ENCODE measurements at regions not wholly inside any gene's neighbourhood (a gene's known extent, or its start where the extent isn't known, plus 50 kb on each side); places are given as distances from the start of the nearest gene placed in this dataset.

DNA sequence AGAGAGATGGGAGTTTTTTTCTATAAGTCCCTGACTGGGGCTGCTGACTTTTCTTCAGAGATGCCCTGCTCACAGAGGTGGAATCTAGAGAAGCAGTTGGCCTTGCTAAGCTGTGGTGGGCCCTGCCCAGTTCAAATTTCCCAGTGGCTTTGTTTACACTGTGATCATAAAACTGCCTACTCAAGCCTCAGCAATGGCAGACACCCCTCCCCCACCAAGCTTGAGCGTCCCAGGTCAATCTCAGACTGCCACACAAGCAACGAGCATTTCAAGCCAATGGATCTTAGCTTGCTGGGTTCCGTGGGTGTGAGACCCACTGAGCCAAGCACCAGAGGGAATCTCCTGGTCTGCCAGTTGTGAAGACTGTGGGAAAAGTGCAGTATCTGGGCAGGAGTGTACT, 199.8 kb upstream of the WDFY3 start:
- DNase-seq (ENCODE audit: extremely low spot score), result no peak
- Histone ChIP-seq H3K4me1 (no peaks in the 10 kb centered on the region), H3K36me3 (no peaks in the 10 kb centered on the region), H3K4me3 (no peak overlapping the region), H3K9me3 (no peaks in the 10 kb centered on the region), H3K27ac (replicated peaks in 1 of 4) (no peak overlapping the region), H3K27me3 (no peaks in the 10 kb centered on the region)
- TF ChIP-seq, protein P1, sequence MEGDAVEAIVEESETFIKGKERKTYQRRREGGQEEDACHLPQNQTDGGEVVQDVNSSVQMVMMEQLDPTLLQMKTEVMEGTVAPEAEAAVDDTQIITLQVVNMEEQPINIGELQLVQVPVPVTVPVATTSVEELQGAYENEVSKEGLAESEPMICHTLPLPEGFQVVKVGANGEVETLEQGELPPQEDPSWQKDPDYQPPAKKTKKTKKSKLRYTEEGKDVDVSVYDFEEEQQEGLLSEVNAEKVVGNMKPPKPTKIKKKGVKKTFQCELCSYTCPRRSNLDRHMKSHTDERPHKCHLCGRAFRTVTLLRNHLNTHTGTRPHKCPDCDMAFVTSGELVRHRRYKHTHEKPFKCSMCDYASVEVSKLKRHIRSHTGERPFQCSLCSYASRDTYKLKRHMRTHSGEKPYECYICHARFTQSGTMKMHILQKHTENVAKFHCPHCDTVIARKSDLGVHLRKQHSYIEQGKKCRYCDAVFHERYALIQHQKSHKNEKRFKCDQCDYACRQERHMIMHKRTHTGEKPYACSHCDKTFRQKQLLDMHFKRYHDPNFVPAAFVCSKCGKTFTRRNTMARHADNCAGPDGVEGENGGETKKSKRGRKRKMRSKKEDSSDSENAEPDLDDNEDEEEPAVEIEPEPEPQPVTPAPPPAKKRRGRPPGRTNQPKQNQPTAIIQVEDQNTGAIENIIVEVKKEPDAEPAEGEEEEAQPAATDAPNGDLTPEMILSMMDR (IDR thresholded peaks at IDR 0.05), result no peak
- TF ChIP-seq EP300 (IDR thresholded peaks at IDR 0.05) (no peak), POLR2A (IDR thresholded peaks at IDR 0.05; ENCODE audit: low read depth) (no peak), POLR2AphosphoS5 (IDR thresholded peaks at IDR 0.05) (no peak)
- intact Hi-C loops (cut with DNase I), result no loop called here
- 100% methylated on average over 1 of the region's 3 CpGs for WGBS

- Histone ChIP-seq H3K27ac (replicated peaks in 1 of 4) (no peak overlapping the region), H3K27me3 (no peaks in the 10 kb centered on the region), H3K4me3 (no peak overlapping the region), H3K9me3 (no peaks in the 10 kb centered on the region), H3K36me3 (no peaks in the 10 kb centered on the region), H3K4me1 (no peaks in the 10 kb centered on the region)
- TF ChIP-seq POLR2A (IDR thresholded peaks at IDR 0.05; ENCODE audit: low read depth) (no peak), EP300 (IDR thresholded peaks at IDR 0.05) (no peak), POLR2AphosphoS5 (IDR thresholded peaks at IDR 0.05) (no peak)
- TF ChIP-seq, protein P1 (IDR thresholded peaks at IDR 0.05), result no peak
- no peak for DNase-seq (ENCODE audit: extremely low spot score)
- intact Hi-C loops (cut with DNase I), result no loop called here
Measured at GRCh38 chr4:85168234-85168834, 201.8 kb upstream of the WDFY3 start.

DNA sequence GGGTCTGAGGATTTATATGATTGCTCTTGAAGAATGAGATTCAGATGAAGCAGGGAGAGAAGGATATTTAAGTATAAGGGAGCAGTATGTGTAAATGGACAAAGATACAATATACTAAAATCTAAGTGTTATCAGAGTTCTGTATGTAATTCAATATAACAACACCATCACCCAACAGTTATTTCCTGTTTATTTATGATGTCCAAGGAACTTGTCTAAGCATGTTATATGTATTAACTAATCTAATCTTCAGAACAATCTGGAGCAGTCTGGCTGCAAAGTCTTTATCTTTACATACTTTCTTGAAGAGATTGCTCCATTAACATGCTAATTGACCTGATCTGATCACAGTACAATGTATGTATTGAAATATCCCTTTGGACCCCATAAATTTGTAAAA, 203.8 kb upstream of the WDFY3 start:
- no peaks in the 10 kb centered on the region for H3K36me3 ChIP-seq
- no peak for DNase-seq (ENCODE audit: extremely low spot score)
- TF ChIP-seq POLR2AphosphoS5 (IDR thresholded peaks at IDR 0.05) (no peak), EP300 (IDR thresholded peaks at IDR 0.05) (no peak), POLR2A (IDR thresholded peaks at IDR 0.05; ENCODE audit: low read depth) (no peak)
- TF ChIP-seq, protein P1 (IDR thresholded peaks at IDR 0.05), result no peak
- no peak overlapping the region for H3K27ac ChIP-seq (replicated peaks in 1 of 4)
- intact Hi-C loops (cut with DNase I), result no loop called here
- H3K4me3 ChIP-seq, result no peak overlapping the region
- H3K4me1 ChIP-seq, result no peaks in the 10 kb centered on the region
- no peaks in the 10 kb centered on the region for H3K27me3 ChIP-seq
- no peaks in the 10 kb centered on the region for H3K9me3 ChIP-seq

GRCh38 chr4:85175190-85175589, 208.7 kb upstream of the WDFY3 start:
- no peak for DNase-seq (ENCODE audit: extremely low spot score)
- 92% methylated on average over 1 of the region's 1 CpG for WGBS
- TF ChIP-seq, protein P1 (IDR thresholded peaks at IDR 0.05), result no peak
- TF ChIP-seq POLR2AphosphoS5 (IDR thresholded peaks at IDR 0.05), result no peak
- no peak for TF ChIP-seq EP300 (IDR thresholded peaks at IDR 0.05)
- no peak for TF ChIP-seq POLR2A (IDR thresholded peaks at IDR 0.05; ENCODE audit: low read depth)

DNA sequence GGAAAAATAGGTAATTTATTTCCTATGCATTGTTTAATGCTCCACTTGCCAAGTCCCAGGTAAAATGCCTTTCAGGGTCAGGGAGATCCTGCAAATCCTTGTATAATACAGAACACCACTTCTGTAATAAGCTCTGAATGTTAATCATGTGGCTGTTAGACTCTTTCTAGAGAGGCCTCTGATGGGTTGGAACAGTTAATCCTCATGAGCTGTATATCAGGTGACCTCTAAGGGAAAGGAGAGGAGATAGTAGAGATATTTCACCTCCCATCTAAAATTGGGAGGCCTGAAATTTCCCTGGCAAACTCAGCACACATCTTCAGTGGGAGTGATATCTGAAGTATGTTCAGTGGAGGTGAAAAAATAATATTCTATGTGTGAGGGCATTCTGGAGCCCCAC, 210.6 kb upstream of the WDFY3 start:
- no peak overlapping the region for H3K27ac ChIP-seq (replicated peaks in 1 of 4)
- TF ChIP-seq, protein P1 (IDR thresholded peaks at IDR 0.05), result no peak
- no peak for TF ChIP-seq POLR2A (IDR thresholded peaks at IDR 0.05; ENCODE audit: low read depth)
- H3K9me3 ChIP-seq, result no peaks in the 10 kb centered on the region
- DNase-seq (ENCODE audit: extremely low spot score), result no peak
- no peaks in the 10 kb centered on the region for H3K36me3 ChIP-seq
- no peaks in the 10 kb centered on the region for H3K4me1 ChIP-seq
- H3K27me3 ChIP-seq, result no peaks in the 10 kb centered on the region
- H3K4me3 ChIP-seq, result no peak overlapping the region
- intact Hi-C loops (cut with DNase I), result no loop called here

More at GRCh38 chr4:85175190-85175589, 208.7 kb upstream of the WDFY3 start:
- H3K36me3 ChIP-seq, result no peaks in the 10 kb centered on the region
- no peaks in the 10 kb centered on the region for H3K27me3 ChIP-seq
- no peak overlapping the region for H3K4me3 ChIP-seq
- intact Hi-C loops (cut with DNase I), result no loop called here
- H3K9me3 ChIP-seq, result no peaks in the 10 kb centered on the region
- H3K4me1 ChIP-seq, result no peaks in the 10 kb centered on the region
- H3K27ac ChIP-seq (replicated peaks in 1 of 4), result no peak overlapping the region

All from esophagus muscularis mucosa (tissue), 4 donors.